Breast epithelium (tissue), 3 donors: ENCODE measurements at regions not wholly inside any gene's neighbourhood (a gene's known extent, or its start where the extent isn't known, plus 50 kb on each side); places are given as distances from the start of the nearest gene placed in this dataset.

Experiments used
- POLR2AphosphoS5 ChIP-seq, 3 donors: sonication (generic); formaldehyde crosslinking; IDR thresholded peaks; one replicate each; pipeline ENCODE4 v1.6.1; 2017; ENCODE audit warnings: antibody characterized with exemption in 3 of 3
- TF ChIP-seq, protein P1 (sequence below), 3 donors: fragments of 450-650 bp; IDR thresholded peaks; one replicate each; pipeline ENCODE4 v1.5.1; 2016 to 2017; ENCODE audit warnings: antibody characterized with exemption in 3 of 3, mild to moderate bottlenecking in 3 of 3, moderate library complexity in 3 of 3

DNA sequence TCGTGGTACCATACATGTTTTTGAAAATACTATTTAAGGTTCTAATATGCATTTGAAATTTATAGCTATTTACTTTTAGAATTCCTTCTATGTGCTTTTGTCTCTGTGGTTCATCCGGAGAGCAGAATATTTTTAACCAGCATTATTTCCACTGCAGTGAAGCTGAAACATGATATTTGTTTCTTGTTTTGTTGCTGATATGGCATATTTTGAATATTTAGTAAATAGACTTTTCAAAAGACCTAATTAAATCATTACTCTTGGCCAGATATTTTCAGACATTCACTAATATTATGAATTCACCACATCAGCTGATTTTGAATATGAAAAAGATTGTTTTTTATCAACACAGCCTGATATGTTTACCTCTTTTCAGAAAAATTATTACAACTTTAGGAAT is 87.0 kb downstream of the FAT4 start:
- TF ChIP-seq POLR2AphosphoS5 (IDR thresholded peaks at IDR 0.05) = no peak
- TF ChIP-seq, protein P1, sequence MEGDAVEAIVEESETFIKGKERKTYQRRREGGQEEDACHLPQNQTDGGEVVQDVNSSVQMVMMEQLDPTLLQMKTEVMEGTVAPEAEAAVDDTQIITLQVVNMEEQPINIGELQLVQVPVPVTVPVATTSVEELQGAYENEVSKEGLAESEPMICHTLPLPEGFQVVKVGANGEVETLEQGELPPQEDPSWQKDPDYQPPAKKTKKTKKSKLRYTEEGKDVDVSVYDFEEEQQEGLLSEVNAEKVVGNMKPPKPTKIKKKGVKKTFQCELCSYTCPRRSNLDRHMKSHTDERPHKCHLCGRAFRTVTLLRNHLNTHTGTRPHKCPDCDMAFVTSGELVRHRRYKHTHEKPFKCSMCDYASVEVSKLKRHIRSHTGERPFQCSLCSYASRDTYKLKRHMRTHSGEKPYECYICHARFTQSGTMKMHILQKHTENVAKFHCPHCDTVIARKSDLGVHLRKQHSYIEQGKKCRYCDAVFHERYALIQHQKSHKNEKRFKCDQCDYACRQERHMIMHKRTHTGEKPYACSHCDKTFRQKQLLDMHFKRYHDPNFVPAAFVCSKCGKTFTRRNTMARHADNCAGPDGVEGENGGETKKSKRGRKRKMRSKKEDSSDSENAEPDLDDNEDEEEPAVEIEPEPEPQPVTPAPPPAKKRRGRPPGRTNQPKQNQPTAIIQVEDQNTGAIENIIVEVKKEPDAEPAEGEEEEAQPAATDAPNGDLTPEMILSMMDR (IDR thresholded peaks at IDR 0.05) = no peak
